HG03354 (cell line): ENCODE measurements at regions not wholly inside any gene's neighbourhood (a gene's known extent, or its start where the extent isn't known, plus 50 kb on each side); places are given as distances from the start of the nearest gene placed in this dataset.

Experiments
- ATAC-seq: cut with Tn5 transposase; IDR thresholded peaks from one replicate; pipeline ENCODE4 v1.9.1; 2021; ENCODE audit warnings: mild to moderate bottlenecking; ENCODE audit not compliant: unreplicated experiment, poor library complexity, severe bottlenecking

GRCh38 chr4:66887061-66887460 lies 658.2 kb downstream of the CENPC start:
- ATAC-seq, result no peak

GRCh38 chr4:66885501-66886165 lies 659.7 kb downstream of the CENPC start:
- no peak for ATAC-seq

GRCh38 chr4:66876946-66877345 lies 668.4 kb downstream of the CENPC start:
- no peak for ATAC-seq

- ATAC-seq, result no peak
These were observed 672.6 kb downstream of the CENPC start for GRCh38 chr4:66872661-66873060.

- no peak for ATAC-seq
These were observed 681.8 kb downstream of the CENPC start for GRCh38 chr4:66863481-66863880.

- ATAC-seq, result no peak
These were observed 689.3 kb downstream of the CENPC start for GRCh38 chr4:66855956-66856355.

- no peak for ATAC-seq
These were observed 691.5 kb downstream of the CENPC start for GRCh38 chr4:66853845-66854244.

- no peak for ATAC-seq
These were observed 692.5 kb downstream of the CENPC start for GRCh38 chr4:66852843-66853242.

GRCh38 chr4:66849596-66849995 lies 695.7 kb downstream of the CENPC start:
- no peak for ATAC-seq

- ATAC-seq, result no peak
These were observed 702.6 kb downstream of the CENPC start for GRCh38 chr4:66842724-66843088.

- no peak for ATAC-seq
These were observed 703.1 kb downstream of the CENPC start for GRCh38 chr4:66842026-66842723.

GRCh38 chr4:66840178-66840577 lies 705.1 kb downstream of the CENPC start:
- no peak for ATAC-seq

GRCh38 chr4:66837279-66837922 lies 707.9 kb downstream of the CENPC start:
- ATAC-seq, result no peak

- ATAC-seq, result no peak
These were observed 716.0 kb downstream of the CENPC start for GRCh38 chr4:66829310-66829709.

- no peak for ATAC-seq
These were observed 724.6 kb downstream of the CENPC start for GRCh38 chr4:66820681-66821080.

- ATAC-seq, result no peak
These were observed 731.0 kb downstream of the CENPC start for GRCh38 chr4:66814277-66814676.

- ATAC-seq, result no peak
These were observed 739.7 kb downstream of the CENPC start for GRCh38 chr4:66805582-66805981.

- no peak for ATAC-seq
These were observed 740.3 kb downstream of the CENPC start for GRCh38 chr4:66804979-66805378.

GRCh38 chr4:66797608-66798007 lies 747.7 kb downstream of the CENPC start:
- ATAC-seq, result no peak

GRCh38 chr4:66795724-66796123 lies 749.6 kb downstream of the CENPC start:
- no peak for ATAC-seq

GRCh38 chr4:66794390-66795034 lies 750.8 kb downstream of the CENPC start:
- no peak for ATAC-seq
